ENCODE measurements at regions not wholly inside any gene's neighbourhood (a gene's known extent, or its start where the extent isn't known, plus 50 kb on each side); places are given as distances from the start of the nearest gene placed in this dataset.

DNA sequence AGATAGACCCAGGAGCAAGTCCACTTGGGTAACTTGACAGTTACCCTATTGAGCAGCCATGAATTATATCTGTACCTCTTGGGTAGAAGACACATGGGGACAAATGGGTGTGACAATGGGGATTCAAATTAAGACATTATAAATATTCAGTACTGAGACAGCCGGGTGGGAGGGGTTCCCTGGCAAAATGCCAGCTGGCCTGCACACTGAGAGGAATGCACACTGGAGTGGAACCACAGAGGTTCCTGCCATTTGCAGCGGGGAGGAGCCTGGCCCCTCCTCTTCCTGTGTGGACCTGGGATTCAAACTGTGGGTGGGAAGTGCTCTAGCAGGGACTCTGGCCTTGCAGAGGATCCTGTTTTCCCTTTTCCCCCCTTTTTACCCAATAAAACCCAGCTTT, 118.7 kb upstream of the CDKN3 start:
- no peak overlapping the region for H3K27ac Mint-ChIP-seq
- no peak overlapping the region for H3K4me3 Mint-ChIP-seq
- DNase-seq (no peak), ATAC-seq (no peak)
- H3K4me1 Mint-ChIP-seq, result no peaks in the 10 kb centered on the region
- peaks cover 5% of the 10 kb centered on the region for H3K27me3 Mint-ChIP-seq
- H3K36me3 Mint-ChIP-seq (ENCODE audit: low read depth), result no peaks in the 10 kb centered on the region
- no peaks in the 10 kb centered on the region for H3K9me3 Mint-ChIP-seq

DNA sequence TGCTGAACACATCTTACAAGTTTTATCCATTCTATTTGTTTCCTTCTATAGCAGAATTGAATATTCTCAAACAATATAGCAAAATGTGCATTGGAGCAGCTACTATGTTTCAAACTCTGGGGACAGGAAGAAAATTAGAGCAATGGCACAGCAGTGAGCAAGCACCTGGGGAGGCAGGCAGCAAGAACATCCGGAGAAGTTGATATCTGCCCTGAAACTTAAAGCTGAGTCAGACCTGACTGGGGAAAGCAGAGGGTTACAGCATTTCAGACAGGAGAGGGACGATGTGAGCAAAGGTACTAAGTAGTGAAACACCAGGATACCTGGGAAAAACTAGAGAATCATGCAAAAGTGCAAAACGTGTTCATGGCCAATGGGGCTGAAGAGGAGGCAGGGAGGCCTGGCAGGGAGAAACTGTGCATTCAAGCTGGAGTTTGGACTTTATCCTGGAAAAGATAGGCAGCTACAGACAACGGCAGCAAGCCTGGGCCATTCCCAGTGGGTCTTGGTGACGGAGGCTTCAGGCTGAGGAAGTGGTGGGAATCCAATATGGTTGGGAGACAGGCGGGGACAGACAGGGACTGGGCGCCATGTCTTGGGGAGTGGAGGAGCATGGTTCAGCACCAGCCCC, 118.0 kb upstream of the CDKN3 start:
- no peaks in the 10 kb centered on the region for H3K36me3 Mint-ChIP-seq (ENCODE audit: low read depth)
- DNase-seq (no peak), ATAC-seq (no peak)
- no peaks in the 10 kb centered on the region for H3K4me1 Mint-ChIP-seq
- H3K9me3 Mint-ChIP-seq, result no peaks in the 10 kb centered on the region
- peaks cover 5% of the 10 kb centered on the region for H3K27me3 Mint-ChIP-seq
- no peak overlapping the region for H3K4me3 Mint-ChIP-seq
- H3K27ac Mint-ChIP-seq, result no peak overlapping the region

DNA sequence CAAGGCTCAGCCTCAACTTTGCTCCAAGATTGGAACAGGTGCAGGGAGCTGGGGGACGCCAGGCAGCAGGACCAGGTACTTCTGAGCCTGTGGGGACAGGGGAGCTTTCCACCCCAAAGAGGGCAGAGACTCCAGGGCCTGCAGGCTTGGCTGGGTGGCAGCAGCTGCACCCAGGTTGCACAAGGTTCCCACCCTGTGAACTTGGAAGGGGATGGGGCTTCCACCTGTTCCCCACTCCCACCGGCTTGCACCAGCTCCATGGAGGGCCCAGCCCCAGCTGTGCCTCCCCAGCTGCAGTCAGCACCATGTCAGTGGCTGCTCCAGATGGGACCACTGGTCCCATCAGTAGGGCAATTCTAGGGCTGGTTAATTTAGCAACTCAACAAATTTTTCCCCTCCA, 114.0 kb upstream of the CDKN3 start:
- Mint-ChIP-seq H3K27me3 (peaks cover 10% of the 10 kb centered on the region), H3K4me3 (no peak overlapping the region), H3K36me3 (ENCODE audit: low read depth) (no peaks in the 10 kb centered on the region), H3K9me3 (no peaks in the 10 kb centered on the region), H3K4me1 (no peaks in the 10 kb centered on the region), H3K27ac (no peak overlapping the region)
- ATAC-seq (no peak), DNase-seq (no peak)

DNA sequence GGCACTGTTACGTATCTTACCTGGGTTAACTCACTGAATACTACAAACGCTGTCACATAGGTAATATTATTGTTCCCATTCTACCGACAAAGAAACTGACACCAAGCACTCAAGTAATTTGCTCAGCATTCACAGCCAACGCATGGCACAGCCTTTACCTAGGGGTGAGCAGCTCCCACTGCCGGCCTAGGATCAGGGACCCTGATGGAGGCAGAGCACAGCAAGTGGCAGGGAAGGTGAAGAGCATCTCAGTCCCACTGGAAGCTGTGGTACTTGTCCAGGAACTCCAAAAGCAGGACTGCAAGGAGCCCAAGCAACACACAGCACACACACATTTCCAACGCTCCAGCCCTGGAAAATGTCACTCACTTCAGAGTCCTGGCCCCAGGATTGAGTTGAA, 111.8 kb upstream of the CDKN3 start:
- DNase-seq (no peak), ATAC-seq (no peak)
- H3K4me1 Mint-ChIP-seq, result no peaks in the 10 kb centered on the region
- no peak overlapping the region for H3K27ac Mint-ChIP-seq
- H3K9me3 Mint-ChIP-seq, result no peaks in the 10 kb centered on the region
- no peaks in the 10 kb centered on the region for H3K36me3 Mint-ChIP-seq (ENCODE audit: low read depth)
- no peak overlapping the region for H3K4me3 Mint-ChIP-seq
- H3K27me3 Mint-ChIP-seq, result peaks cover 10% of the 10 kb centered on the region

GRCh38 chr14:54291491-54292191, 105.2 kb upstream of the CDKN3 start:
- Mint-ChIP-seq H3K27ac (no peak overlapping the region), H3K9me3 (peaks cover 7% of the 10 kb centered on the region), H3K4me1 (no peaks in the 10 kb centered on the region), H3K4me3 (no peak overlapping the region), H3K36me3 (ENCODE audit: low read depth) (no peaks in the 10 kb centered on the region), H3K27me3 (peaks cover 24% of the 10 kb centered on the region)
- ATAC-seq, result no peak
- DNase-seq, result no peak

DNA sequence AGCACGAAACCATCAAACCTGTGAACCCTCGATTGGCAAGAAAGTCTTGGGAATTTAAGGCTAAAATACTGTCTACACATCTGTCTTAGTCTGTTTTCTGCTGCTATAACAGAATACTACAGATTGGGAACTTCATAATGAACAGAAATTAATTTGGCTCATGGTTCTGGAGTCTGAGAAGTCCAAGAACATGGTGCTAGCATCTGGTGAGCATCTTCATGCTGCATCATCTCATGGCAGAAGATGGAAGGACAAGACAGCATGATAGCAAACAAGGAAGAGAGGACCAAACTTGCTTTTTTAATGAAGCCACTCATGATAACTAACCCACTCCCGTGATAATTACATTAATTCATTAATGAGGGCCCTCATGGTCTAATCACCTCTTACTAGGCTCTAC, 102.0 kb upstream of the CDKN3 start:
- Mint-ChIP-seq H3K4me3 (no peak overlapping the region), H3K27me3 (peaks cover 30% of the 10 kb centered on the region), H3K9me3 (peaks cover 7% of the 10 kb centered on the region)

DNA sequence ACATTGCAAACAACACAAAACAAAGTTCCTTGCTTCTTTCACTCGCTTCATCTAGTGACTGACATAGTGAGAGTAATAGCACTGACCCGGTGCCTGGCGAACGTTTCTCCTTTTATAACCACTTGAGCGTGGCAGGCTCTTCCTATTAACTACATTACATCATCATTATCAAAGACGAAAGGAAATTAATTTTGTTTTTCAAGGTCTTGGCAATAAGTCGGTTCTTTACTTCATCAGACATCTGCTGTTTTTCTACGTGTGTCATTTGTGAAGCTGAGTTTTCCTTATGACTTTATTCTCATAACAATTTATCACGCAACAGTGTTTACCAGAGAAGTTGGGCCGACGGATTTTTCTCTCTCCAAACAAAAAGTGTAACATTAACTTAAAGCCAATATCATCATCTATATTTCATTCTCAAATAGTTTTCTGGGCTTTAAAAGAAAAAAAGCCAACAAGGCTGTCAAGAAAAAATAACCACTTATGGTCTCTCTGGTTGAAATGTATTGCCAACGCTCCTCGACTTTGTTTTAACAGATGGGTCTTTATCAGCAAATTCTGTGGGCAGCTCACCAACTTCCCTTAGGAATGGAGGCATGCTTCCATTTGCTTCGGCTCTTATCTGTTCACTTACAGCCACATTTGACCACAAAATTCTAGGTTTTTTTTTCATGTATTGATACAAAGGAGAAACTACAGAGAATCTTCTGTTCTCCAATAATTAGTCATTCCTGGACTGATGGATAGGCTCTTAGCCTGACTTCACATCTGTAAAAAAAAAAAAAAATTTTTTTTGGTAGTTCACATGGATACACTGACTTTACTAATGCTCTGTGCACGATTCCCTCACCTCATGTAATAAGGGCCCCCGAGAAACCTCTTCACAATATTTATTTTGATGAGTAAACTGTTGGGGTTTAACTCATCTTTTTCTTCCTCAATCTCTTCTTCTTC, 97.1 kb upstream of the CDKN3 start:
- H3K9me3 Mint-ChIP-seq, result peaks cover 4% of the 10 kb centered on the region
- DNase-seq (no peak), ATAC-seq (no peak)
- H3K4me3 Mint-ChIP-seq, result no peak overlapping the region
- no peak overlapping the region for H3K27ac Mint-ChIP-seq
- H3K4me1 Mint-ChIP-seq, result no peaks in the 10 kb centered on the region
- H3K36me3 Mint-ChIP-seq (ENCODE audit: low read depth), result no peaks in the 10 kb centered on the region
- H3K27me3 Mint-ChIP-seq, result peaks cover 22% of the 10 kb centered on the region

More for the DNA sequence above, 102.0 kb upstream of the CDKN3 start:
- Mint-ChIP-seq H3K36me3 (ENCODE audit: low read depth) (no peaks in the 10 kb centered on the region), H3K4me1 (no peaks in the 10 kb centered on the region), H3K27ac (no peak overlapping the region)
- DNase-seq (no peak), ATAC-seq (no peak)

DNA sequence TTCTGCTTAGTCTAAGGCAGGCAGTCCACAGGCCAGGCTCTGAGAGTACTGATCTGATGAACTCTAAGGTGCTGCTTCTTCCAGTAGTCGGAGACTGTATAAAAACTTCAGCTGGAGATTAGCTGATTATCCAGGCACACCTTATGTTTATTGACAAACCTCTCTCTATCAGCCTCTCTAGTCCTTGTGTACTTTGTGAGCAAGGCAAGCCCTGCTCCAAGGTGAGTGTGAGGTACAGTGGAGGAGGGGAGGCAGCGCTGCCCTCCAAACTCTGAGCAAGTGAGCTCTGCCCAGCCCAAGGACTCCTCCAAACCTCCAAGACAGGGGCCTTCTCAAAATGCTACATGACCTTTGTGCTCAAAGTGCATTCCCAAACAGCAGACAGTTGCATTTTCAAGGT, 95.9 kb upstream of the CDKN3 start:
- no peak for ATAC-seq
- H3K27ac Mint-ChIP-seq, result no peak overlapping the region
- H3K36me3 Mint-ChIP-seq (ENCODE audit: low read depth), result no peaks in the 10 kb centered on the region
- H3K4me3 Mint-ChIP-seq, result no peak overlapping the region
- no peaks in the 10 kb centered on the region for H3K9me3 Mint-ChIP-seq
- H3K4me1 Mint-ChIP-seq, result no peaks in the 10 kb centered on the region
- DNase-seq, result no peak
- H3K27me3 Mint-ChIP-seq, result peaks cover 14% of the 10 kb centered on the region

- H3K27ac Mint-ChIP-seq, result no peak overlapping the region
- no peak overlapping the region for H3K4me3 Mint-ChIP-seq
Measured at GRCh38 chr14:54301359-54301758, 95.4 kb upstream of the CDKN3 start.

GRCh38 chr14:54306806-54307205, 90.0 kb upstream of the CDKN3 start:
- ATAC-seq (no peak), DNase-seq (no peak)
- no peaks in the 10 kb centered on the region for H3K27me3 Mint-ChIP-seq
- H3K27ac Mint-ChIP-seq, result no peak overlapping the region
- H3K36me3 Mint-ChIP-seq (ENCODE audit: low read depth), result no peaks in the 10 kb centered on the region
- no peak overlapping the region for H3K4me3 Mint-ChIP-seq
- H3K4me1 Mint-ChIP-seq, result no peaks in the 10 kb centered on the region
- H3K9me3 Mint-ChIP-seq, result no peaks in the 10 kb centered on the region

More at GRCh38 chr14:54301359-54301758, 95.4 kb upstream of the CDKN3 start:
- peaks cover 14% of the 10 kb centered on the region for H3K27me3 Mint-ChIP-seq
- no peaks in the 10 kb centered on the region for H3K9me3 Mint-ChIP-seq
- DNase-seq (no peak), ATAC-seq (no peak)
- H3K4me1 Mint-ChIP-seq, result no peaks in the 10 kb centered on the region
- no peaks in the 10 kb centered on the region for H3K36me3 Mint-ChIP-seq (ENCODE audit: low read depth)

DNA sequence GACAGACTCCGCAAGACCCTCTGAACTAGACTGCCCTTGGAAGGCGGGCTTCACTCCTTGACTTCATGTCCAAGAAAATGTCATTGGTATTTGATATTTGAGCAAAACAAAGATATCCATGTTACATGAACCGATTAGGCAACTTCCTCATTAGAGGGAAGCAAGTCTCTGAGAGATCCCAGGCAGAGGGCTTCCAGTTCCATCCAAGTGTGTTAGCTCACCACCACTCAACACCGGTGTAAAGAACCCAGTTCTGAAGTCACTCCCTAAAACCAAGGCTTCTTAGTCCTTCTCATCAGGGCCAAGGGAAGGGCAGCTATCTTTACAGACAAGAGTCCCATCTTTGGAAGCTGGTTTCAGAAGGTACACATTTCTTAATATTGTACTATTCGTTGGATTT, 87.2 kb upstream of the CDKN3 start:
- no peaks in the 10 kb centered on the region for H3K9me3 Mint-ChIP-seq
- no peaks in the 10 kb centered on the region for H3K4me1 Mint-ChIP-seq
- H3K27ac Mint-ChIP-seq, result no peak overlapping the region
- no peaks in the 10 kb centered on the region for H3K27me3 Mint-ChIP-seq
- H3K4me3 Mint-ChIP-seq, result no peak overlapping the region
- H3K36me3 Mint-ChIP-seq (ENCODE audit: low read depth), result no peaks in the 10 kb centered on the region
- ATAC-seq (no peak), DNase-seq (no peak)

DNA sequence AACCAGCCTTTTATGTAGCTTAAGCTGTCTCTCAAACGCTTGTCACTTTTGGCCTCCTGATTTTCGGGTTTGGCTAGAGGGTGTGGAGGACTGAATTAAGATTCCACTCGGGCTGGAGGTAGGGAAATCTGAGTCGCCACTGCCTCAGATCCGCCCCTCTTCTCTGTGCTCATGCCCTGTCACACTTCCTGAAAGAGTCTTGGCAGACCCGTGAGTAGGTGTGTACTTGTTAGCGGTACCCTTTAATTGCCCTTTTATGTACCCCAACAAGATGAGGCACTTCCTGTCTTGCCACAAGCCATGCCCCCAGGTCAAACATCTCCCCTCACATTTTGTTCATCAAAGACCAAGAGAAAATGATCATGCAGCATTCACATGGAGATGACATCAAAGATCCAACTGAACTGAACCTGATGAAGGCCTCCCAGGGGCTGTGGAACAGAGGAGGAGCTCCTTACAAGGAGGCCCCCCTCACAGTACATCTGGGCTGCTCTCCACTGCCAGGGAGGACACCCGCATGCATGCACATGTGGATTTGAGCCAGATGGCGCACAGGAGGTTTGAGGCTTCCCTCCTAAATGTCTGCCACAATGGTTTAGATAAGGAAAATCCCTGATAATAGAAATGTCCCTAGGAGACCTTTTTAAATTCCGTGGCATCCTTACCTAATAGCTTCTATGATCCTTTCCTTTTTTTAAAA, 86.5 kb upstream of the CDKN3 start:
- Mint-ChIP-seq H3K27ac (no peak overlapping the region), H3K4me3 (no peak overlapping the region), H3K4me1 (no peaks in the 10 kb centered on the region), H3K36me3 (ENCODE audit: low read depth) (no peaks in the 10 kb centered on the region), H3K27me3 (no peaks in the 10 kb centered on the region), H3K9me3 (no peaks in the 10 kb centered on the region)
- DNase-seq (no peak), ATAC-seq (peak; percentile 68)

DNA sequence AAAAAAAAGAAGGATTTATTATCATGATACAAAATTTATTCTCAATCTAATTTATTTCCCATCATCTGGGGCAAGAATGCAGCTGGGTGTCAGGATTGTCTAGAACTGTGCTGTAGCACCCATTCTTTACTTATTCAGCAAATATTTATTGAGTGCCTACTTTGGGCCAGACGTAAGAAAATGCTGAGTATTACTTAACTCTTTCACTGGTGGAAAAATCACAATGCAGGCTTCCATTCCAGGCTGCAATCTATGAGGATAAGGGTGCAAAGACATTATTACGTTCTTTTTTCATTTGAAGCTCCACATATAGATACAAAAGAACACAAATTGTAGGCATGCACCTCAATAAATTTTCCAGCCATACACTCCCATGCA, 86.0 kb upstream of the CDKN3 start:
- Mint-ChIP-seq H3K9me3 (no peaks in the 10 kb centered on the region), H3K27ac (no peak overlapping the region), H3K4me3 (no peak overlapping the region), H3K36me3 (ENCODE audit: low read depth) (no peaks in the 10 kb centered on the region), H3K4me1 (no peaks in the 10 kb centered on the region), H3K27me3 (no peaks in the 10 kb centered on the region)
- DNase-seq (no peak), ATAC-seq (no peak)

GRCh38 chr14:54312166-54312801, 84.5 kb upstream of the CDKN3 start:
- H3K27ac Mint-ChIP-seq, result no peak overlapping the region
- H3K36me3 Mint-ChIP-seq (ENCODE audit: low read depth), result no peaks in the 10 kb centered on the region
- H3K4me3 Mint-ChIP-seq, result no peak overlapping the region
- no peak for ATAC-seq
- no peaks in the 10 kb centered on the region for H3K9me3 Mint-ChIP-seq
- H3K27me3 Mint-ChIP-seq, result no peaks in the 10 kb centered on the region
- no peaks in the 10 kb centered on the region for H3K4me1 Mint-ChIP-seq
- no peak for DNase-seq
